ENCODE measurements at regions not wholly inside any gene's neighbourhood (a gene's known extent, or its start where the extent isn't known, plus 50 kb on each side); places are given as distances from the start of the nearest gene placed in this dataset.
"Not testable (repeated sequence)": the region's sequence is repeated elsewhere in the genome, so short reads cannot be mapped to it uniquely, and the experiment has no call there.

GRCh38 chr6:75031102-75031501 lies 174.8 kb downstream of the COL12A1 start:
- H3K36me3 ChIP-seq (replicated peaks in 1 of 2; ENCODE audit: insufficient read depth in 1 of 2, low read depth in 2 of 2); H3K4me1 ChIP-seq; H3K27ac ChIP-seq; DNase-seq; H3K9me3 ChIP-seq; intact Hi-C loops (cut with DNase I); ATAC-seq; H3K27me3 ChIP-seq; H3K4me3 ChIP-seq: not testable (repeated sequence)
- 75 to 86% methylated on average over 6 of the region's 6 CpGs for WGBS, 2 donors

- no peak for ATAC-seq
- WGBS, 2 donors, result 90 to 91% methylated on average over 5 of the region's 5 CpGs
These were observed 176.5 kb downstream of the COL12A1 start for GRCh38 chr6:75029333-75029732.

GRCh38 chr6:75025371-75025770 lies 180.5 kb downstream of the COL12A1 start:
- H3K4me3 ChIP-seq, result no peak overlapping the region
- ATAC-seq (no peak), DNase-seq (no peak)
- H3K36me3 ChIP-seq (replicated peaks in 1 of 2; ENCODE audit: insufficient read depth in 1 of 2, low read depth in 2 of 2), result no peaks in the 10 kb centered on the region
- H3K4me1 ChIP-seq, result no peaks in the 10 kb centered on the region
- intact Hi-C loops (cut with DNase I), result no loop called here
- no peaks in the 10 kb centered on the region for H3K27me3 ChIP-seq
- H3K9me3 ChIP-seq, result no peaks in the 10 kb centered on the region
- WGBS, 2 donors, result 47 to 63% methylated on average over 2 of the region's 2 CpGs
- no peak overlapping the region for H3K27ac ChIP-seq
- TF ChIP-seq POLR2A (IDR thresholded peaks at IDR 0.05) (no peak), CTCF (IDR thresholded peaks at IDR 0.05) (no peak)

More at GRCh38 chr6:75029333-75029732, 176.5 kb downstream of the COL12A1 start:
- H3K27me3 ChIP-seq, result no peaks in the 10 kb centered on the region
- H3K9me3 ChIP-seq, result no peaks in the 10 kb centered on the region
- no peak for DNase-seq
- intact Hi-C loops (cut with DNase I), result no loop called here
- no peak overlapping the region for H3K27ac ChIP-seq
- no peaks in the 10 kb centered on the region for H3K4me1 ChIP-seq
- TF ChIP-seq POLR2A (IDR thresholded peaks at IDR 0.05), result no peak
- no peak for TF ChIP-seq CTCF (IDR thresholded peaks at IDR 0.05)
- no peaks in the 10 kb centered on the region for H3K36me3 ChIP-seq (replicated peaks in 1 of 2; ENCODE audit: insufficient read depth in 1 of 2, low read depth in 2 of 2)
- H3K4me3 ChIP-seq, result no peak overlapping the region

DNA sequence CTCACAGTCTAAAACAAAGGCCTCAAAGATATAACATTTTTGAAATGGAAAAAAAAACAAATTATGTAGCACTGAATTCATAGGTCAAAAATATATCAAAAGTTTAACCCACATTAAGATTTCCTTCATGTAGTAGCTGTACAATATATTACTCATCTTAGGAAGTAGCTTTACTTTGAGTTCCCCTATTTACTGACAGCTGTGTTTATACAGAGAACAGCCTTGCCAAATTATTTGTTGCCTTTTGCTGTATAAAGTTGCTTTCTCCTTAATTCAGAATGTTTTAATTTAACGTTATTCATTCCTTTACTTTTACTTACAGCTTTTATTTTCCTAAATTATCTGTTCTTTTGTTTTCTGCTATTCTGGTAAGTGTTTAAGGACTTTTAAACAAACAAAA lies 181.0 kb downstream of the COL12A1 start:
- intact Hi-C loops (cut with DNase I), result no loop called here
- Histone ChIP-seq H3K27me3 (no peaks in the 10 kb centered on the region), H3K9me3 (no peaks in the 10 kb centered on the region), H3K27ac (no peak overlapping the region), H3K4me3 (no peak overlapping the region), H3K36me3 (replicated peaks in 1 of 2; ENCODE audit: insufficient read depth in 1 of 2, low read depth in 2 of 2) (no peaks in the 10 kb centered on the region), H3K4me1 (no peaks in the 10 kb centered on the region)
- ATAC-seq, result no peak
- 25 to 33% methylated on average over 1 of the region's 1 CpG for WGBS, 2 donors
- TF ChIP-seq POLR2A (IDR thresholded peaks at IDR 0.05) (no peak), CTCF (IDR thresholded peaks at IDR 0.05) (no peak)
- no peak for DNase-seq

- ATAC-seq (no peak), DNase-seq (no peak)
- no peaks in the 10 kb centered on the region for H3K4me1 ChIP-seq
- TF ChIP-seq POLR2A (IDR thresholded peaks at IDR 0.05) (no peak), CTCF (IDR thresholded peaks at IDR 0.05) (no peak)
- H3K4me3 ChIP-seq, result no peak overlapping the region
- intact Hi-C loops (cut with DNase I), result no loop called here
- no peaks in the 10 kb centered on the region for H3K27me3 ChIP-seq
- H3K9me3 ChIP-seq, result no peaks in the 10 kb centered on the region
- no peak overlapping the region for H3K27ac ChIP-seq
- H3K36me3 ChIP-seq (replicated peaks in 1 of 2; ENCODE audit: insufficient read depth in 1 of 2, low read depth in 2 of 2), result no peaks in the 10 kb centered on the region
These were observed 182.2 kb downstream of the COL12A1 start for GRCh38 chr6:75023634-75024033.
